Gastroesophageal sphincter (tissue), 3 donors: ENCODE measurements at regions not wholly inside any gene's neighbourhood (a gene's known extent, or its start where the extent isn't known, plus 50 kb on each side); places are given as distances from the start of the nearest gene placed in this dataset.

Experiments used
- EP300 ChIP-seq: sonication (generic); formaldehyde crosslinking; IDR thresholded peaks from one replicate; pipeline ENCODE4 v1.6.1; 2017; ENCODE audit warnings: antibody characterized with exemption, mild to moderate bottlenecking
- POLR2A ChIP-seq, 2 donors: fragments of 450-650 bp; IDR thresholded peaks; one replicate each; pipeline ENCODE4 v1.6.1; 2017; ENCODE audit warnings: antibody characterized with exemption in 2 of 2, mild to moderate bottlenecking in 2 of 2, moderate library complexity in 1 of 2
- POLR2AphosphoS5 ChIP-seq: sonication (generic); formaldehyde crosslinking; IDR thresholded peaks from one replicate; pipeline ENCODE4 v1.6.1; 2017; ENCODE audit warnings: antibody characterized with exemption
- TF ChIP-seq, protein P1 (sequence below), 4 experiments: fragments of 200-600 bp in 2 of 4; fragments of 450-650 bp in 2 of 4; sonication (generic) in 1 of 4; IDR thresholded peaks; one replicate each; pipeline ENCODE4 v1.5.1; 2017 to 2019; ENCODE audit warnings: antibody characterized with exemption in 4 of 4, mild to moderate bottlenecking in 2 of 4, moderate library complexity in 2 of 4

DNA sequence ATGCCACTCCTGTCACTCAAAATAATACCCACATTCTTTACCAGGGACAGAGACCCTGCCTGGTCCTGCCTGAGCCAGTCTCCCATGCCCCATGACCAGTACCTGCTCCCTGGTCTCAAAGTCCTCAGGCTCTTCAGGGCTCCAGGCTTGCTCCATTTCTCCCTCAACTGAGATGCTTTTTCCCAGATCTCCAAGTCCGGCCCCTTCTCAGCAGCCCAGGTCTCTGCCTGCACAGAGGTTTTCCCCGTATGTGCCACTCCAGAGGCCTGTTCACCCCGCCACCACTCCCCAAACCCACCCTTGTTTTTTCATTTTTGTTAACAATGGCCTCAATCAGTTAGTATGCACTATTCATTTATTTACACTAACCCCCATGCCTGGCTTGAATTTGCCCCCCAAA is 499.5 kb upstream of the MYT1L start:
- TF ChIP-seq POLR2A (IDR thresholded peaks at IDR 0.05): no peak
- TF ChIP-seq, protein P1, sequence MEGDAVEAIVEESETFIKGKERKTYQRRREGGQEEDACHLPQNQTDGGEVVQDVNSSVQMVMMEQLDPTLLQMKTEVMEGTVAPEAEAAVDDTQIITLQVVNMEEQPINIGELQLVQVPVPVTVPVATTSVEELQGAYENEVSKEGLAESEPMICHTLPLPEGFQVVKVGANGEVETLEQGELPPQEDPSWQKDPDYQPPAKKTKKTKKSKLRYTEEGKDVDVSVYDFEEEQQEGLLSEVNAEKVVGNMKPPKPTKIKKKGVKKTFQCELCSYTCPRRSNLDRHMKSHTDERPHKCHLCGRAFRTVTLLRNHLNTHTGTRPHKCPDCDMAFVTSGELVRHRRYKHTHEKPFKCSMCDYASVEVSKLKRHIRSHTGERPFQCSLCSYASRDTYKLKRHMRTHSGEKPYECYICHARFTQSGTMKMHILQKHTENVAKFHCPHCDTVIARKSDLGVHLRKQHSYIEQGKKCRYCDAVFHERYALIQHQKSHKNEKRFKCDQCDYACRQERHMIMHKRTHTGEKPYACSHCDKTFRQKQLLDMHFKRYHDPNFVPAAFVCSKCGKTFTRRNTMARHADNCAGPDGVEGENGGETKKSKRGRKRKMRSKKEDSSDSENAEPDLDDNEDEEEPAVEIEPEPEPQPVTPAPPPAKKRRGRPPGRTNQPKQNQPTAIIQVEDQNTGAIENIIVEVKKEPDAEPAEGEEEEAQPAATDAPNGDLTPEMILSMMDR (IDR thresholded peaks at IDR 0.05): no peak
- no peak for TF ChIP-seq EP300
- no peak for TF ChIP-seq POLR2AphosphoS5
